H1 (cell line): ENCODE measurements at regions not wholly inside any gene's neighbourhood (a gene's known extent, or its start where the extent isn't known, plus 50 kb on each side); places are given as distances from the start of the nearest gene placed in this dataset.

Experiments used
- CTCF ChIA-PET: fragments of 300-600 bp; sonication (Branson Sonifier 250); formaldehyde crosslinking; loops from one replicate; lab custom pipeline; 2021; ENCODE audit not compliant: partially characterized antibody; lab: Charles Lee
- POLR2A ChIA-PET: fragments of 300-600 bp; sonication (Branson Sonifier 250); formaldehyde crosslinking; loops from one replicate; lab custom pipeline; 2021; ENCODE audit warnings: inconsistent platforms; ENCODE audit not compliant: partially characterized antibody; lab: Charles Lee
- DNase-seq, 2 experiments: peaks; one replicate each; pipeline versions ENCODE4 v3.0.0 to v3.0.0-alpha.2; 2010 to 2022; ENCODE audit warnings: low spot score in 2 of 2, low read depth in 1 of 2, mixed read lengths in 1 of 2
- FAIRE-seq: peaks from 2 replicates; lab custom pipeline; 2011; peaks lifted over from hg19 to GRCh38; lab: Jason Lieb, UNC
- H2AFZ ChIP-seq: 2 replicates; pipeline ENCODE4 v1.8.1; 2012; ENCODE audit warnings: low read length, inconsistent platforms
- H2AK5ac ChIP-seq: 2 replicates; pipeline ENCODE4 v1.6.1; 2013; ENCODE audit warnings: low read depth, low read length
- H2BK120ac ChIP-seq: replicated peaks from 2 replicates; pipeline ENCODE3; 2013; ENCODE audit warnings: low read depth, low read length, inconsistent platforms
- H2BK12ac ChIP-seq: 2 replicates; pipeline ENCODE4 v1.6.1; 2013; ENCODE audit warnings: low read depth, low read length
- H2BK15ac ChIP-seq: 2 replicates; pipeline ENCODE4 v1.6.1; 2013; ENCODE audit warnings: low read length
- H2BK20ac ChIP-seq: 2 replicates; pipeline ENCODE4 v1.6.1; 2013; ENCODE audit warnings: low read length
- H2BK5ac ChIP-seq: 2 replicates; pipeline ENCODE4 v1.6.1; 2013; ENCODE audit warnings: low read depth, low read length
- H3K14ac ChIP-seq: 2 replicates; pipeline ENCODE4 v1.6.1; 2013; ENCODE audit warnings: inconsistent platforms; ENCODE audit not compliant: insufficient read length
- H3K18ac ChIP-seq: 2 replicates; pipeline ENCODE4 v1.6.1; 2013; ENCODE audit warnings: low read length; ENCODE audit errors: extremely low read depth
- H3K23ac ChIP-seq: 2 replicates; pipeline ENCODE4 v1.6.1; 2013; ENCODE audit warnings: inconsistent platforms; ENCODE audit not compliant: insufficient read length
- H3K23me2 ChIP-seq: 2 replicates; pipeline ENCODE4 v1.6.1; 2013; ENCODE audit warnings: low read depth, low read length
- H3K27ac ChIP-seq: 2 replicates; pipeline ENCODE4 v1.6.1; 2011; ENCODE audit warnings: low read depth, low read length, inconsistent platforms
- H3K27me3 ChIP-seq, 4 experiments: replicated peaks in 1 of 4; 1 replicate in 1 of 4; 2 replicates in 3 of 4; pipeline versions ENCODE4 v1.6.1 to v1.8.1; 2011 to 2013; ENCODE audit warnings: low read length in 3 of 4, mild to moderate bottlenecking in 3 of 4, inconsistent platforms in 2 of 4, mixed read lengths in 2 of 4, moderate library complexity in 1 of 4; ENCODE audit not compliant: control insufficient read depth in 3 of 4, insufficient read depth in 3 of 4; ENCODE audit errors: extremely low read depth in 1 of 4
- H3K36me3 ChIP-seq, 4 experiments: 2 replicates each; pipeline versions ENCODE4 v1.6.1 to v1.8.1; 2011 to 2013; ENCODE audit warnings: mild to moderate bottlenecking in 4 of 4, low read length in 3 of 4, moderate library complexity in 2 of 4, control low read depth in 1 of 4, inconsistent platforms in 1 of 4; ENCODE audit not compliant: insufficient read depth in 4 of 4, control insufficient read depth in 2 of 4
- H3K4ac ChIP-seq: replicated peaks from 2 replicates; pipeline ENCODE3; 2013; ENCODE audit warnings: low read length, low read depth, mixed read lengths, inconsistent platforms; ENCODE audit not compliant: insufficient read length
- H3K4me1 ChIP-seq, 4 experiments: replicated peaks in 1 of 4; 1 replicate in 1 of 4; 2 replicates in 3 of 4; pipeline versions ENCODE4 v1.6.1 to v1.8.1; 2011 to 2013; ENCODE audit warnings: low read length in 3 of 4, inconsistent platforms in 2 of 4, mixed read lengths in 1 of 4; ENCODE audit not compliant: insufficient read depth in 4 of 4, control insufficient read depth in 3 of 4
- H3K4me2 ChIP-seq, 2 experiments: 2 replicates each; pipeline versions ENCODE4 v1.6.1 to v1.8.1; 2011 to 2013; ENCODE audit warnings: low read depth in 2 of 2, low read length in 2 of 2, control low read depth in 1 of 2, inconsistent platforms in 1 of 2, mild to moderate bottlenecking in 1 of 2; ENCODE audit not compliant: insufficient read depth in 1 of 2
- H3K4me3 ChIP-seq, 4 experiments: fragments of 200-600, 300-600 bp in 1 of 4; sonication (generic), shearing (Covaris generic), sonication (Bioruptor Twin) in 1 of 4; 2 replicates each; pipeline versions ENCODE4 v1.5.1 to v1.8.1; 2011 to 2016; ENCODE audit warnings: low read length in 4 of 4, low read depth in 3 of 4, control low read depth in 2 of 4, inconsistent platforms in 2 of 4, mild to moderate bottlenecking in 2 of 4, mixed read lengths in 1 of 4, moderate library complexity in 1 of 4; ENCODE audit not compliant: insufficient read depth in 2 of 4; ENCODE audit errors: extremely low read depth in 1 of 4
- H3K56ac ChIP-seq: replicated peaks from 2 replicates; pipeline ENCODE3; 2013; ENCODE audit warnings: low read depth, mild to moderate bottlenecking, mixed read lengths, low read length, inconsistent platforms; ENCODE audit not compliant: insufficient read length
- H3K79me1 ChIP-seq: 2 replicates; pipeline ENCODE4 v1.6.1; 2013; ENCODE audit warnings: low read depth, low read length, control low read depth
- H3K79me2 ChIP-seq, 2 experiments: 2 replicates each; pipeline versions ENCODE4 v1.6.1 to v1.8.1; 2012 to 2013; ENCODE audit warnings: low read length in 2 of 2, mild to moderate bottlenecking in 2 of 2, inconsistent platforms in 1 of 2; ENCODE audit not compliant: insufficient read depth in 2 of 2, control insufficient read depth in 1 of 2
- H3K9ac ChIP-seq, 4 experiments: replicated peaks in 1 of 4; 1 replicate in 1 of 4; 2 replicates in 3 of 4; pipeline versions ENCODE4 v1.6.1 to v1.8.1; 2011 to 2013; ENCODE audit warnings: low read depth in 3 of 4, low read length in 3 of 4, control low read depth in 2 of 4, mild to moderate bottlenecking in 2 of 4, moderate library complexity in 2 of 4, inconsistent platforms in 1 of 4; ENCODE audit errors: extremely low read depth in 1 of 4
- H3K9me3 ChIP-seq, 2 experiments: 2 replicates each; pipeline versions ENCODE4 v1.6.1 to v1.8.1; 2012 to 2013; ENCODE audit warnings: mild to moderate bottlenecking in 2 of 2, moderate library complexity in 2 of 2, control low read depth in 1 of 2, inconsistent platforms in 1 of 2, low read depth in 1 of 2, low read length in 1 of 2, mixed read lengths in 1 of 2; ENCODE audit not compliant: insufficient read depth in 2 of 2
- H4K20me1 ChIP-seq, 2 experiments: replicated peaks in 1 of 2; 2 replicates each; pipeline versions ENCODE3 to v1.8.1; 2011 to 2013; ENCODE audit warnings: inconsistent platforms in 2 of 2, low read length in 2 of 2, mild to moderate bottlenecking in 1 of 2; ENCODE audit not compliant: insufficient read depth in 2 of 2, control insufficient read depth in 1 of 2
- H4K5ac ChIP-seq: 2 replicates; pipeline ENCODE4 v1.6.1; 2013; ENCODE audit warnings: low read length, low read depth, mixed read lengths, inconsistent platforms; ENCODE audit not compliant: insufficient read length
- H4K8ac ChIP-seq: 2 replicates; pipeline ENCODE4 v1.8.0; 2013; ENCODE audit warnings: mild to moderate bottlenecking, moderate library complexity, low read length, inconsistent platforms; ENCODE audit not compliant: insufficient read depth; ENCODE audit errors: extremely low read depth
- H4K91ac ChIP-seq: replicated peaks from 2 replicates; pipeline ENCODE3; 2013; ENCODE audit warnings: low read length, mixed read lengths, inconsistent platforms; ENCODE audit not compliant: insufficient read length
- ATF2 ChIP-seq: IDR thresholded peaks from 2 replicates; pipeline ENCODE4 v1.6.1; 2012; ENCODE audit warnings: low read length, inconsistent platforms
- BRCA1 ChIP-seq: IDR thresholded peaks from 2 replicates; pipeline ENCODE4 v1.6.1; 2012; ENCODE audit warnings: low read depth, low read length, improper control_type of control experiment
- CEBPB ChIP-seq: IDR thresholded peaks from 2 replicates; pipeline ENCODE4 v1.6.1; 2012; ENCODE audit warnings: low read depth, low read length
- CHD1 ChIP-seq: IDR thresholded peaks from 2 replicates; pipeline ENCODE4 v1.6.1; 2012; ENCODE audit warnings: low read depth, low read length, improper control_type of control experiment
- JUN ChIP-seq: IDR thresholded peaks from 2 replicates; pipeline ENCODE4 v1.6.1; 2011; ENCODE audit warnings: low read depth, mild to moderate bottlenecking, improper control_type of control experiment, low read length
- MAFK ChIP-seq: IDR thresholded peaks from 2 replicates; pipeline ENCODE4 v1.6.1; 2012; ENCODE audit warnings: low read depth, mild to moderate bottlenecking, improper control_type of control experiment, low read length
- PHF8 ChIP-seq: fragments of 200-600 bp; sonication (generic); conservative IDR thresholded peaks from 2 replicates; pipeline ENCODE4 v1.7.1; 2012; ENCODE audit warnings: low read depth, mild to moderate bottlenecking, inconsistent platforms, low read length, moderate library complexity
- POLR2A ChIP-seq, 2 experiments: IDR thresholded peaks; 1 replicate in 1 of 2; 2 replicates in 1 of 2; pipeline ENCODE4 v1.6.1; 2011; ENCODE audit warnings: low read depth in 2 of 2, low read length in 2 of 2, mild to moderate bottlenecking in 2 of 2; ENCODE audit errors: control extremely low read depth in 1 of 2
- RFX5 ChIP-seq: IDR thresholded peaks from 2 replicates; pipeline ENCODE4 v1.6.1; 2011; ENCODE audit warnings: low read depth, low read length, improper control_type of control experiment, borderline replicate concordance
- SIRT6 ChIP-seq: IDR thresholded peaks from one replicate; pipeline ENCODE4 v1.7.1; 2012; ENCODE audit warnings: low read length, inconsistent platforms
- TAF7 ChIP-seq: optimal IDR thresholded peaks from 2 replicates; pipeline ENCODE3; 2011; ENCODE audit warnings: low read depth, mild to moderate bottlenecking, inconsistent platforms, low read length, moderate library complexity, borderline replicate concordance
- TBP ChIP-seq: IDR thresholded peaks from 2 replicates; pipeline ENCODE4 v1.6.1; 2011; ENCODE audit warnings: low read depth, low read length, improper control_type of control experiment
- WGBS, 2 experiments: shearing (Covaris generic) in 1 of 2; methylation state at CpG; one replicate each; pipeline versions ENCODE4 v1.1.6 to v1.1.7; 2013 to 2015; ENCODE audit warnings: low lambda C conversion rate in 2 of 2, mixed read lengths in 2 of 2, inconsistent platforms in 1 of 2, low coverage in 1 of 2, missing lambda C conversion rate in 1 of 2; ENCODE audit not compliant: insufficient replicate concordance in 2 of 2, insufficient coverage in 1 of 2, insufficient read length in 1 of 2; ENCODE audit errors: extremely low coverage in 1 of 2, missing lambda C conversion rate in 1 of 2; 5-methylcytosine and 5-hydroxymethylcytosine counted together
- TF ChIP-seq, protein P1 (sequence below): IDR thresholded peaks from 2 replicates; pipeline ENCODE4 v1.6.1; 2011; ENCODE audit warnings: low read depth, mild to moderate bottlenecking, low read length; ENCODE audit not compliant: insufficient read depth

- no peak overlapping the region for H2BK120ac ChIP-seq
- no peak overlapping the region for H3K23ac ChIP-seq
- no peak overlapping the region for H4K8ac ChIP-seq
- H3K9me3 ChIP-seq: peaks cover 0 to 2% of the 10 kb centered on the region in 2 experiments; a peak in 2 of 4 replicates
- no peak overlapping the region for H3K27ac ChIP-seq
- ChIA-PET CTCF (interaction anchor here (0.7 to 1.8 kb wide), 2 partner anchors 30 to 227 kb away, joined by 4 to 5 read pairs; no protein-coding TSS in a partner anchor), POLR2A (interaction anchor here (0.6 kb wide), 1 partner anchor 670 kb away, joined by 3 read pairs; no protein-coding TSS in a partner anchor)
- no peak overlapping the region for H3K56ac ChIP-seq
- no peaks in the 10 kb centered on the region for H3K79me2 ChIP-seq
- H4K91ac ChIP-seq: no peak overlapping the region
- no peak overlapping the region for H3K4me2 ChIP-seq
- no peak overlapping the region for H2BK20ac ChIP-seq
- H2AFZ ChIP-seq: no peak overlapping the region
- no peak overlapping the region for H3K14ac ChIP-seq
- no peak overlapping the region for H3K9ac ChIP-seq
- no peak overlapping the region for H3K4ac ChIP-seq
- whole genome bisulfite sequencing, 2 experiments: 70% methylated on average over 3 of the region's 3 CpGs; no CpG with 5 or more reads in 1 of the 2 experiments
- no peak overlapping the region for H3K4me3 ChIP-seq
- H3K18ac ChIP-seq: no peak overlapping the region
- no peak for FAIRE-seq
- H4K20me1 ChIP-seq: no peaks in the 10 kb centered on the region
- no peak overlapping the region for H4K5ac ChIP-seq
- H2BK15ac ChIP-seq: no peak overlapping the region
- peaks cover 0 to 8% (median 1%) of the 10 kb centered on the region in 4 experiments; a peak in 2 of 7 replicates for H3K4me1 ChIP-seq
- DNase-seq: peak in 1 of 2 experiments; percentile 8
- 0 out of 2 replicates have a peak overlapping the region, but pooled peaks have one; percentile 10 for H2AK5ac ChIP-seq
- no peaks in the 10 kb centered on the region for H3K79me1 ChIP-seq
- H2BK12ac ChIP-seq: no peak overlapping the region
- H3K36me3 ChIP-seq: no peaks in the 10 kb centered on the region
- no peaks in the 10 kb centered on the region for H3K27me3 ChIP-seq
- no peak overlapping the region for H2BK5ac ChIP-seq
- no peaks in the 10 kb centered on the region for H3K23me2 ChIP-seq
- TF ChIP-seq BRCA1: no peak
- TF ChIP-seq, protein P1, sequence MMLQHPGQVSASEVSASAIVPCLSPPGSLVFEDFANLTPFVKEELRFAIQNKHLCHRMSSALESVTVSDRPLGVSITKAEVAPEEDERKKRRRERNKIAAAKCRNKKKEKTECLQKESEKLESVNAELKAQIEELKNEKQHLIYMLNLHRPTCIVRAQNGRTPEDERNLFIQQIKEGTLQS: no peak
- no peak for TF ChIP-seq TAF7
- no peak for TF ChIP-seq CHD1
- no peak for TF ChIP-seq MAFK
- no peak for TF ChIP-seq POLR2A (IDR thresholded peaks at IDR 0.05; ENCODE audit: control extremely low read depth in 1 of 2, low read depth in 2 of 2, low read length in 2 of 2)
- TF ChIP-seq SIRT6: no peak
- no peak for TF ChIP-seq TBP
- TF ChIP-seq PHF8: no peak
- no peak for TF ChIP-seq CEBPB
- no peak for TF ChIP-seq ATF2
- no peak for TF ChIP-seq RFX5
- TF ChIP-seq JUN: no peak
Measured at GRCh38 chr2:100691846-100692245, 128.1 kb upstream of the NPAS2 start.
